Right cardiac atrium (tissue), 5 donors: ENCODE measurements at regions not wholly inside any gene's neighbourhood (a gene's known extent, or its start where the extent isn't known, plus 50 kb on each side); places are given as distances from the start of the nearest gene placed in this dataset.
"Not testable (repeated sequence)": the region's sequence is repeated elsewhere in the genome, so short reads cannot be mapped to it uniquely, and the experiment has no call there.

Source experiments
- ATAC-seq, 2 donors: fragments of 200-7000 bp; cut with Tn5 transposase; one replicate each; pipeline versions ENCODE4 v1.8.0 to v1.9.1; 2020; ENCODE audit warnings: moderate library complexity in 2 of 2, mild to moderate bottlenecking in 1 of 2
- DNase-seq, 3 donors: peaks; one replicate each; pipeline ENCODE4 v3.0.0-alpha.2; 2020
- H3K27ac ChIP-seq: one replicate; pipeline ENCODE4 v1.5.1; 2013; ENCODE audit warnings: mild to moderate bottlenecking, low read length, control low read depth, moderate library complexity
- H3K27me3 ChIP-seq: one replicate; pipeline ENCODE4 v1.6.1; 2013; ENCODE audit not compliant: control insufficient read depth, insufficient read depth
- H3K4me1 ChIP-seq: one replicate; pipeline ENCODE4 v1.6.1; 2013; ENCODE audit warnings: low read length; ENCODE audit not compliant: control insufficient read depth, insufficient read depth
- H3K4me3 ChIP-seq: one replicate; pipeline ENCODE4 v1.5.1; 2013; ENCODE audit warnings: low read length, control low read depth
- H3K9me3 ChIP-seq: one replicate; pipeline ENCODE4 v1.6.1; 2013; ENCODE audit warnings: low read length; ENCODE audit not compliant: control insufficient read depth
- WGBS: extraction: QIAGEN DNeasy Blood & Tissue Kit; methylation state at CpG from one replicate; pipeline ENCODE4 v1.1.7; 2013; 5-methylcytosine and 5-hydroxymethylcytosine counted together
- intact Hi-C, 4 donors: fragments of 100-400 bp; cut with DNase I; formaldehyde crosslinking; loops; one replicate each; pipeline versions ENCODE4 v1.11.0 to v1.14.0; 2022 to 2023
- donor health status: healthy with polysubstance abuse.
- donor health status: DM: no; HTN: yes; CAD: no.
- donor health status: DM: no; HTN: no; CAD: no.
- donor health status: DM: no; HTN: yes; CAD: no; lungs with severe emphysema.
- donor health status: DM: yes; HTN: yes; CAD: no.

DNA sequence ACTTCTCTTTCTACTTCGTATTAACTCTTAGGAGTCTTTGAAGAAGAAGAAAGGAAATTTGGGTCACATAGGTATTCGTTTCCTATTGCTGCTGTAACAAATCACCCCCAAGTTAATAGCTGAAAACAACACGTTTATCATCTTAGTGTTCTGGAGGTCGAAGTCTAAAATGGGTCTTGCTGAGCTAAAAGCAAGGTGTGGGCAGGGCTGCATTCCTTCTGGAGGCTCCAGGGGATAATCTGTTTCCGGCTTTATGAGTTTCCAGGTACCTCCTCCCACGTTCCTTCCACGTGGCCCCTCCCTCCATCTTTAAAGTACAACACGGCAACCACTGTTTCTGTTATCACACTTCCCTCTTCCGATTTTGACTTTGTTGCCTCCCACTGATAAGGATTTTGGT is 233.5 kb upstream of the RBBP8 start:
- DNase-seq: no peak
- 70% methylated on average over 9 of the region's 9 CpGs for WGBS
- H3K4me3 ChIP-seq: no peak overlapping the region
- no peaks in the 10 kb centered on the region for H3K4me1 ChIP-seq
- H3K27me3 ChIP-seq: no peaks in the 10 kb centered on the region
- no peak for ATAC-seq
- H3K27ac ChIP-seq: no peak overlapping the region
- H3K9me3 ChIP-seq: no peaks in the 10 kb centered on the region
- intact Hi-C loops: loop anchor here in 1 of 4 donors (10.0 kb wide), 1 partner anchor 525 kb away; no protein-coding TSS in a partner anchor

DNA sequence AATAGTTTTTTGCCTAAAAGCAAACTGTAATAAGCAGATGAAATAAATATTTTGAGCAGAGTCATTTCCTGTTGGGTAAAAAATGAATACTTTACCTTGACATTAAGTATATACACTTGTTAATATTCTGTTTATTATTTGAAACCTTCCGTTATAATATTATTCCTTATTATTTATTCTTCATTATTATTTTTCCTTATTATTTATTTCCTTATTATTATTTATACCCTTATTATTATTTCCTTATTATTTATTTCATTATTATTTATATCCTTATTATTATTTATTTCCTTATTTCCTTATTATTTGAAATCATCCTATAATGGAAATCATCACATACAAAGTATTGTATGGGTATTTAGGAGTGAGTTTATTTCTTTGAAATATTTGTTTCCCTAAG is 232.2 kb upstream of the RBBP8 start:
- intact Hi-C loops: loop anchor here in 1 of 4 donors (10.0 kb wide), 1 partner anchor 526 kb away; no protein-coding TSS in a partner anchor
- no peaks in the 10 kb centered on the region for H3K27me3 ChIP-seq
- ATAC-seq: no peak
- H3K4me1 ChIP-seq: no peaks in the 10 kb centered on the region
- H3K27ac ChIP-seq: no peak overlapping the region
- no peaks in the 10 kb centered on the region for H3K9me3 ChIP-seq
- 100% methylated on average over 1 of the region's 1 CpG for WGBS
- no peak for DNase-seq
- H3K4me3 ChIP-seq: no peak overlapping the region

DNA sequence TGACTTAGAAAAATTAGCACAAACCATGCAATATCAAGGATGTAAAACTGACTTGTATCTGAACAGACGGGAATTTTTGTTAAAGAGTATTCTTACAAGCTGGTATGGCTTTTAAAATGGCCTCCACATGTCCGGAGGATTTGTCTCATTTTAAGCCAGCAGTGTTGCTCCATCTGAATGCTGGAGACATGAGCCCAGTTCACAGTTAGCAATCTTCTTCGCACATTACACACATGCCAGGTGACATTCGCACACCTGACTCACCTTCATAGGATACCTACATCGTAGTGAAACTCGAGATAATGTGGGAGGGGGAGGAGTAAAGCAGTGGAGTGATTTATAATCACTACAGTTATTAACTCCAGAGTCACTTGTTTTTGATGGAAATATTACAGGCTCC is 231.8 kb upstream of the RBBP8 start:
- ATAC-seq: no peak
- intact Hi-C loops: loop anchor here in 1 of 4 donors (10.0 kb wide), 1 partner anchor 527 kb away; no protein-coding TSS in a partner anchor
- no peak overlapping the region for H3K27ac ChIP-seq
- H3K4me1 ChIP-seq: no peaks in the 10 kb centered on the region
- H3K27me3 ChIP-seq: no peaks in the 10 kb centered on the region
- H3K9me3 ChIP-seq: no peaks in the 10 kb centered on the region
- WGBS: 90% methylated on average over 6 of the region's 6 CpGs
- DNase-seq: no peak
- H3K4me3 ChIP-seq: no peak overlapping the region

GRCh38 chr18:22701795-22702194 is 231.3 kb upstream of the RBBP8 start:
- H3K9me3 ChIP-seq: no peaks in the 10 kb centered on the region
- no peaks in the 10 kb centered on the region for H3K27me3 ChIP-seq
- no peaks in the 10 kb centered on the region for H3K4me1 ChIP-seq
- intact Hi-C loops: loop anchor here in 1 of 4 donors (10.0 kb wide), 1 partner anchor 527 kb away; no protein-coding TSS in a partner anchor
- no peak overlapping the region for H3K27ac ChIP-seq
- ATAC-seq: no peak
- no peak overlapping the region for H3K4me3 ChIP-seq
- DNase-seq: no peak
- 55% methylated on average over 4 of the region's 4 CpGs for WGBS

DNA sequence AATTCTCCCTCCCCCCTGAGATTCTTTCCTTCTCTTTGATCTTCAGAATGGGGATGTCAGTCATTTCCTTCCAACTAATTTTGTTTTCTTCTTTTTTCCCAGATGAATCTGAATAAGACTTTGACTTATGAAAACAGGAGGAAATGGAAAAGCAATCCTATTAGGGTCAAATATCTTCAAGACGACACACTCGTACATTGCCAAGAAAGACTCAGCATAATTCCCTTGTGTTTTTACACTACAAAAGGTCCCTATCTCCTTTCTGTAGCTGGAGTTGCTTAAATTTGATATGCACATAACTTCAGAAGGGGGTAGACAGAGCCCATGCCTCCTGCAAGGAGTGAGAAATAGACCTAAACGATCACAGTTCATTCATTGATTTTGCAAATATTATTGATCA is 230.3 kb upstream of the RBBP8 start:
- Histone ChIP-seq H3K27me3 (no peaks in the 10 kb centered on the region), H3K27ac (no peak overlapping the region), H3K4me1 (no peaks in the 10 kb centered on the region), H3K4me3 (no peak overlapping the region), H3K9me3 (no peaks in the 10 kb centered on the region)
- DNase-seq: no peak
- WGBS: 37% methylated on average over 3 of the region's 3 CpGs
- intact Hi-C loops: loop anchor here in 1 of 4 donors (10.0 kb wide), 1 partner anchor 528 kb away; no protein-coding TSS in a partner anchor
- no peak for ATAC-seq

DNA sequence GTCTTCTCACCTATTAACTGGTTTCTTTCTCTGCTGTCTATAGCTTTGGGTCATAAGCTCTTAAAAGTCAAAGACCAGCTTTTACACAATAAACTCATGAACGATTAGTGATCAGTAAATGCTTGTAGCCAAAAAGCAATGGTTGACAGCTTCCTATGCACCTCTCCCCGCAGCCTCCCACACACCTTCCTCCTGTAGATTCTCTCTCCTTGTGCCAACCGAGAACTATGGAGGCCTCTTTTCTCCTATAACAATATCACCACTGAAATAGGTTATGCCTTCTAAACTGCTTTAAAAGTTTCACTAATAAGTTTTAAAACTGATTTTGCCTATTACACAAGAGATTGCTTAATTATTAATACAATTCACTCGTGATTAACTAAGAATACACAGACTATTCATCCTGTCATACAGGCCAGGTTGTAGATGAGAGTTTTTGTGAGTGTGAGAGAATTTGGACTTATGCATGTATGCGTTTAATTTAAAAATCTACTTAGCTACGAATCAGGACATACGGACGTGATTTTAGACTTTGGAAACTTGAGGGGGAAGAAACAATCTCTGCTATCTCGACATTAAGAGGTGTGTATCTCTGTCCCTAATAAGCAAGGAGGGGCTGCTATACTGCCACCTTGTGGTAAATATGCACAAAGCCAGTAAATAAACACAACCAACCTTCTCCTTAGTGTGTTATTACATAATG is 229.1 kb upstream of the RBBP8 start:
- Histone ChIP-seq H3K4me1 (no peaks in the 10 kb centered on the region), H3K27me3 (no peaks in the 10 kb centered on the region), H3K4me3 (no peak overlapping the region), H3K9me3 (no peaks in the 10 kb centered on the region), H3K27ac (no peak overlapping the region)
- intact Hi-C loops: loop anchor here in 1 of 4 donors (10.0 kb wide), 1 partner anchor 529 kb away; no protein-coding TSS in a partner anchor
- no peak for DNase-seq
- 45% methylated on average over 9 of the region's 9 CpGs for WGBS
- ATAC-seq: peak; percentile 77 to 79

- no peak for DNase-seq
- no peak for ATAC-seq
- Histone ChIP-seq H3K4me3 (no peak overlapping the region), H3K9me3 (no peaks in the 10 kb centered on the region), H3K27ac (no peak overlapping the region), H3K27me3 (no peaks in the 10 kb centered on the region), H3K4me1 (no peaks in the 10 kb centered on the region)
- intact Hi-C loops: loop anchor here in 1 of 4 donors (10.0 kb wide), 1 partner anchor 530 kb away; no protein-coding TSS in a partner anchor
- WGBS: 99% methylated on average over 1 of the region's 1 CpG
These were observed 228.6 kb upstream of the RBBP8 start for GRCh38 chr18:22704586-22704918.

- intact Hi-C loops: loop anchor here in 1 of 4 donors (10.0 kb wide), 1 partner anchor 531 kb away; no protein-coding TSS in a partner anchor
- Histone ChIP-seq H3K4me1 (no peaks in the 10 kb centered on the region), H3K9me3 (no peaks in the 10 kb centered on the region), H3K27ac (no peak overlapping the region), H3K27me3 (no peaks in the 10 kb centered on the region), H3K4me3 (no peak overlapping the region)
- ATAC-seq: no peak
- WGBS: 81% methylated on average over 1 of the region's 1 CpG
- DNase-seq: no peak
These were observed 227.8 kb upstream of the RBBP8 start for GRCh38 chr18:22705328-22705727.

- H3K4me3 ChIP-seq, H3K27ac ChIP-seq, ATAC-seq, H3K9me3 ChIP-seq, H3K4me1 ChIP-seq, H3K27me3 ChIP-seq, DNase-seq: not testable (repeated sequence)
- intact Hi-C loops: loop anchor here in 1 of 4 donors (10.0 kb wide), 1 partner anchor 531 kb away; no protein-coding TSS in a partner anchor
- WGBS: 96% methylated on average over 3 of the region's 3 CpGs
These were observed 227.1 kb upstream of the RBBP8 start for GRCh38 chr18:22706025-22706424.

- no peak for DNase-seq
- no peak for ATAC-seq
- intact Hi-C loops: loop anchor here in 1 of 4 donors (10.0 kb wide), 1 partner anchor 535 kb away; no protein-coding TSS in a partner anchor
- no peaks in the 10 kb centered on the region for H3K4me1 ChIP-seq
- 76% methylated on average over 5 of the region's 5 CpGs for WGBS
- no peak overlapping the region for H3K27ac ChIP-seq
- no peak overlapping the region for H3K4me3 ChIP-seq
- no peaks in the 10 kb centered on the region for H3K9me3 ChIP-seq
- no peaks in the 10 kb centered on the region for H3K27me3 ChIP-seq
These were observed 223.7 kb upstream of the RBBP8 start for GRCh38 chr18:22709288-22710060.

DNA sequence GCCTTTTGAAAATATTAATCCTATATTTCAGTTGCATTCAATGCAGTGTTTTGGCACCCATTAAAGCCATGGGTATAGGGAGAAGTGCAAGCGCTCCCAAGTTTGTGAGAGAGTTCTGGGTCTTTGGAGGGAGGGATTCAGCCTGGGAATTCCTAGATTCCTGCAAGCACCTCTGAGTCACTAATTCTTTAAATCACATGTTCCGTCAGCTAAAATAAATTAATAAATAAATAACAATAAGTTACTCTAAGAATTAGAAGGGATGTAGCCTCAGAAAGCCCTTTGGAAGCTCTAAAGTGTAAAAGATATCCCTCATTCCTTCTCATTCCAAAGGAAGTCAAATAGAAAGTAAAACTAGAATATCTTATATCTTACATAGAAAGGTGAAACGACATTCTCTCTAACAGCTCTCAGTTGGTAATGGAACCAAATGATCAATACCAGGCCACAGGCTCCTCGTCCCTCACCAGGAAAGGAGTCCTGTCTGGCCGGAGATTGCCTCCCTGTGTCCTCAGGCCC is 222.4 kb upstream of the RBBP8 start:
- Histone ChIP-seq H3K4me1 (no peaks in the 10 kb centered on the region), H3K27me3 (no peaks in the 10 kb centered on the region), H3K9me3 (no peaks in the 10 kb centered on the region), H3K4me3 (peak overlapping the region; percentile 40), H3K27ac (peak overlapping the region; percentile 48)
- intact Hi-C loops: no loop called here
- 33% methylated on average over 5 of the region's 5 CpGs for WGBS
- peak in 1 of 2 donors; percentile 21 for ATAC-seq
- DNase-seq: no peak
